Stimulated activated CD4-positive, alpha-beta T cell treated with anti-CD3 and anti-CD28 coated beads, Interleukin-4, amount 100 ng/mL, for 24 hours (primary cell): ENCODE measurements at regions not wholly inside any gene's neighbourhood (a gene's known extent, or its start where the extent isn't known, plus 50 kb on each side); places are given as distances from the start of the nearest gene placed in this dataset.

ENCODE experiments used
- DNase-seq: peaks from one replicate; pipeline ENCODE4 v3.0.0-alpha.2; 2020

DNA sequence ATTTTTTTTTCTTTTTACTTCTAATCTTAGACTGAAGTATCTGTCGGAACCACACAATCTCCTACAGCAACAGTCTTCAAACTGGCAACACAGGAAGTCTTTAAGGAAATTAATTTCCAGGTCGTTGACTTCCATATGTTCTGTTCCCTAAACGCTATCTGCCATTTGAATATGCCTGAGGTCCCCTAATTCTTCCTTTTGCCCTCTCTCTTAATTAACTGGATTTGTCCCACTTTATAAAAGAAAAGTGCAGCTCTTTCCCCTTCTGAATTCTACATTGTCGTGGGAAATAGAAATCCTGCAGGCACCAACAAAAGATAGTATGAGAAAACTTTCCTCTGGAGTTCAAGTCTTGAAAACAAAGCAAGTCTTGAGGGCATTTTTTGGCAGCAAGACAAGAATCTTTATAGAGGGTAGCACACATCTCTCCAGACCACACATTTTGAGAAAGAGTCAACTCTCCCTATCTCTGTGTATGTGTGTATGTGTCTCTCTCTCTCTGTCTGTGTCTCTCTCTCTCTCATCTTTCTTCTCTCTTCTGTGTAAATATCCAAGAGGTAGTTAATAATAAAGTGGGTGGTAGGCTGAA is 879.8 kb downstream of the SOCS6 start:
- DNase-seq, result no peak

DNA sequence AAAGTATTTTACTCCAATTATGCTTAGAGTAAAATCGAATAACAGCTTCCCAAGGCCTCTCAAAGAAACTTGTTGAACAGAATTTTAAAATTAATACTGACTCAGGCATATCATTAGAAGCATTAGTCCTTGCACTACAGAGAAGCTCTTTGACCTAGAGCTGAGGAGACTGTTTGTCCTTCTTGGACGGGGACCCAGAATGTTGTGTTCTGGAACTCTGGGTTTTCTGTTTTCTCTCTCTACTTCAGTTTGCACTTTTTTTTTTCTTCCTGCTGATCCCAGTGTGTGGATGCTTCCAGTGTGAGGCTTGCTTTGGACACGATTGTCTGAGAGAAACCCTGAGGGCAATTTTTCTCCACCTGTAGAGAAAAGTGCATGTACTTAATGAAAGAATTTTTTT is 847.6 kb downstream of the SOCS6 start:
- DNase-seq, result no peak

DNA sequence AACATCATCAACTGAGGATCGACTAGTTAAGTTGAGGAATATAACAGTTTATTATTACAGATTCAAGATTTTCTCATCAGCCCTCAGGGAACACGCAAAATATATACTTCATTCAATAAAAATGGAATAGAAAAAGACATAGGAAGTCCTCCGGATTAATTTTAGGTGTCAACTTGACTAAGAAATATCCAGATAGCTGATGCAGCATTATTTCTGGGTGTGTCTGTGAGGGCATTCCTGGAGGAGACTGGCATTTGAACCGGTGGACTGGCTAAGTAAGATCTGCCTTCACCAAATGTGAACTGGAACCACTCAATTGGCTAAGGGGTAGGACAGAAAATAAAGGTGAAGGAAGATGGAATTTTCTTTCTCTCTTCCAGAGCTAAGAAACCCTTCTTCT is 845.3 kb downstream of the SOCS6 start:
- no peak for DNase-seq

DNA sequence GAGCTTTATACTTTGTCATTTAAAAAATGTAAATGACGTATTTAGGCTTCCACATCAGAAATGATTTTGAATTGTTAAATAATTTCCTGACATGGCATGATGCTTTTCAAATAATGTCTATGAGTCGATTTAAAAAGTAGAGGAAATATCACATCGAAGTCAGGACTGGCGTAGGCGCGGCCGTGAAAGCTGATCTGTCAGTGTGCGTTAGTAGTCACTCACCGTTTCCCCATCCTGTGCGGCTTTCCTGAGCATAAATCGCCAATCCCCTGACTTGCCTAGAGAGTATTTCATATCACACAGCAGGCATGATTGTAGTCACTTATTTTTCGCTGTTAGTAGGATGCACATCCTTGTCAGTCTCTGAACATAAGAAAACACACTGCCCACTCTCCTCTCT is 843.1 kb downstream of the SOCS6 start:
- no peak for DNase-seq

DNA sequence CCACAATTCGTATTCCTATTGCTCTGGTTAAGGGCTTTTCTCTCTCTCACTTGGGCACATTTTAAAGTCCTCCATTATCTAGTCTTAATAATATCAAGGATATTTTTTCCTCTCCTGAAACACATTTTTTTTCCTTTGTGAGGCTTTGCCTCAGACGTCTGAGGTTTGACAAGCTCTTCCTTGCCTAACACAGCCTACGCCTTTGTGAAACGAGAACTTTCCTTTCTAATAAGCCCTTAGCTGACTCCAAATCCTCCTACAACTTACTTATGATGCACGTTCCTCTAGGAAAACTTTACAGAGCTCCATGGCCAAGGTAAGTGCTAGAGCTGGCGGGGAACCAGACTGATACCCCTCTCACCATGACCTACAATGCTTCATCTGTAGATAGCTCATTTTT is 841.5 kb downstream of the SOCS6 start:
- DNase-seq, result no peak

DNA sequence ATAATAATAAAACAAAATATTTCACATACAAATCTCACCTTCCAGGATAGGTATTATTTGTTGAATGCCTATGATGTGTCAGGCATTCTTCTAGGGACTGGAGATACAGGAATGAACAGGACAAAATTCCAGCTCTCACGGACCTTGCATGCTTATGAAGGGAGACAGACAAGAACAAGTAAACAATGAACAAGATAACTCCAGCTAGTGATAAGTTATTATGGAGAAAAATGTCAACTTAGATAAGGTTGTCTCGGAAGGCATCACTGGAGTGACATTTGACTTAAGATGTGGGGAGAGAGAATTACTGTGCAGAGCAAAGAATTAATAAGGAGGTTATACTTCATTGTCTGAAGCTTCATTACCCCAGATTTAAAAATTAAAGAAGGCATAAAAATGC is 836.7 kb downstream of the SOCS6 start:
- DNase-seq, result no peak

DNA sequence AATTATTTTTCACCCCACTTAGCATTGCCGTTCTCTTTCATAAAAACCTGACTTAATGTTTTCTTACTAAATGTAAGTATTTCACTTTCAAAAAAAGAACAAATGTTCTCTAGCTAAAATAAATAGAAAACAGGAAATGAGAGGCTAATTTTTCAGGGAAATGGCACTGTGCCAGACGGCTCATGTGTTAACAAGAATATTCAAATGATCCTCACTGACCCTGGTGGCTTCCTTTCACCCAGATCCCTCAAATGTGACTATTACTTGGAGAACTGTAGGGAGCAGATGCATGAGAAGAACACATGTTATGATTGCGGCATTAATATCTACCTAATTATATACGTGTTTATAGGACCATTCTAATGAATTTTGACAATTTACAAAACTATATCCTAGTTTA is 827.7 kb downstream of the SOCS6 start:
- no peak for DNase-seq

DNA sequence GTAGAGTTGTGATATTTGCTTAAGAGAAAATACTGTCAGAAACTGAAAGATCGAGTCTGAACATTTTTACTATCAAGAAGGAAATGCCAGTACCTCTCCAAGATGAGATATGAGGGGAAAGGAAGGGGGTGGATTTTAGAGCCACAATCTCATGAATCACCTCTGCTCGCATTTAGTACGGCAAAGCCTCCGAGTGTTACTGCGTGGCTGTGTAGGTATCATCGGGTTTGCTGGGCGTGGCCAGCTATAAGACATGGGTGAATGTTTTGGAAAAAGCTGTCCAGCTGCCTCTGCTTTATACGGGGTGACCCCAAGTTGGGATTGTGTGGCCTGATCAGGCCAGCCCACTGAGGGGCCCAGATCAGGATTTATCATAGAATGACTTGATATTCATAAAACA is 826.4 kb downstream of the SOCS6 start:
- DNase-seq, result no peak

DNA sequence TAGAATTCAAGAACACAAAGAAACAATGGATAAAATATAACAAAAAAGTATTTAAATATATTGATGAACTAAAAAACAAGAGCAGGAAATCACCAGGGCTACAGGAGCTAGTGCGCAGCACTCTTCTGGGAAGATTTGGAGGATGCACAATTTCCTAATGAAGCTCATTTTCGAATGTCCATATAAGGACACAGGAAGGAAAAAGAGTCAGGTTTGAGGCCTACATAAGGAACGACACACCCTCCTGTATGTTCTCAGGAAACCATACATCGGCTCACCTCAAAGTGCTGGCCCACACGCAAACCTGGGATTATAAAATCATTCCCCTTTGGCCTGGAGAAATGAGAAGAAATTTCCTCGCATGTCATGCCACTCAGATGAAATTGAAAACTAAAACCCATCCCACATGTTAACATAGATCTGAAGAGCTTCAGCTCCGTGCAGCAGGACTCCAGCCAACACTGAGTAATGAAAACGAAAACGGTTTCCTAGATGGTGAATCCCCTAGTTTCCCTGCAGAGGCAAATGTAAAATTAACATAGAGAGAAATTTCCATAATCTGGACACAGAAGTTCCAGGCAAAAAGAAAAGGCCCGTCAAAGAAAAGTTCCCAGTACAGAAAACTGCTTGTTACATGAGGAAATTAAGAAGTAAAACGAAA is 825.8 kb downstream of the SOCS6 start:
- no peak for DNase-seq

DNA sequence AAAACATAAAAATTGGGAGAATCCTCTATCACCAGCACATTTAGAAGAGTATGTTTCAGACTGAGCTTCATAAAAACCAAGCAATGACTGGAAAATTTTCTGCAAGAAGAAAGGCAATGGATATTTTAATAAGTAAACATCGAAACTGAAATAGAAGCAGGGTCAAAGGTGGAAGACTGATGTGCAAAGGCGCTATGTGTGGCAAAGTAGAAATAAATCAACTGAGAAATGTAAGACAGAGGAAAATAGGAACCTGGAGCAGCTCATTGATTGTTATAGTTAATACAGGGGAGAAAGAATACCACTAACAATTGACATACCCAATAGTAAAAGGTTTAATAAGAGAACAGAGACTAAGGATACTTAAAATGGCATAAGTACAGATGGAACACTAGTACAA is 818.4 kb downstream of the SOCS6 start:
- DNase-seq, result no peak

DNA sequence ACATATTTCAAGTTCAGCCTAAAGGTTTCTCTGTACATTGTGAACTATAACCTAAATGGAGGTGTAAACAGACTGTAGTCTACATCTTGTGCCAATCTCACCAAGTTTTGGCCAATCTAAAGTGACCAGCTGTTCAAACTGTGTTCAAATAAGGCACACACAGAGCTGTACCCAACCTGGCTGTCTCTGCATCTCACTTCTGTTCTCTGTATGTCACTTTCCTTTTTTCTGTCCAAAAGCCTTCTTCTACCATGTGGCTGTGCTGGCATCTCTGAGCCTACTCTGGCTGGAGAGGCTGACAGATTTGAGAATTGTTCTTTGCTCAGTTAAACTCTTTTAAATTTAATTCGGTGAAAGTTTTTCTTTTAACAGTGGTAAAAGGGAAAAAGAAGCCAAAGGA is 817.9 kb downstream of the SOCS6 start:
- DNase-seq, result no peak

DNA sequence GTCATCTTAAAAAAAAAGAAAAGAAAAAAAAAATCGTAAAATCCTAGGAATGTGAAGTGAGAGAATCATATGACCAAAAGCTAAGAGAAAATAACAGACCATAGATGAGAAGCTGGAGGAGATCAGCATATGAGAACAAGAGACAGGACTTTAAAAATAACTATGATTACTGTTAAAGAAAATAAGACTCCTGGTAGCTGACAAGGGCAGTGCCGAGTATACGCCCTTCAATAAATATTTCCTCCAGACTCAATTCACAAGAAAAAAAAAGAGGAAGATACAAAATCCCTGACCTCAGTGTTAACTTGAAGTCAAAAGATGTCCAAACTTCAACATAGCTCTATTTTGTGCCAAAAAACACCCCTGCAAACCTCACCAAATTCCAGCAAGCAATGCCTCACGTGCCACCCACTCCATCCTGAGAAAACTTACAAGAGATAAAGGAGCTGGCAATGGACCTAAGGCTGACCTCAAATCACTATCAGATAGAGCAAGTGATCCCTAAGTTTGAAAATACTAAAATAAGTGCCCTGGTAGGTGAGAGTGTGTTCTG is 817.2 kb downstream of the SOCS6 start:
- no peak for DNase-seq

DNA sequence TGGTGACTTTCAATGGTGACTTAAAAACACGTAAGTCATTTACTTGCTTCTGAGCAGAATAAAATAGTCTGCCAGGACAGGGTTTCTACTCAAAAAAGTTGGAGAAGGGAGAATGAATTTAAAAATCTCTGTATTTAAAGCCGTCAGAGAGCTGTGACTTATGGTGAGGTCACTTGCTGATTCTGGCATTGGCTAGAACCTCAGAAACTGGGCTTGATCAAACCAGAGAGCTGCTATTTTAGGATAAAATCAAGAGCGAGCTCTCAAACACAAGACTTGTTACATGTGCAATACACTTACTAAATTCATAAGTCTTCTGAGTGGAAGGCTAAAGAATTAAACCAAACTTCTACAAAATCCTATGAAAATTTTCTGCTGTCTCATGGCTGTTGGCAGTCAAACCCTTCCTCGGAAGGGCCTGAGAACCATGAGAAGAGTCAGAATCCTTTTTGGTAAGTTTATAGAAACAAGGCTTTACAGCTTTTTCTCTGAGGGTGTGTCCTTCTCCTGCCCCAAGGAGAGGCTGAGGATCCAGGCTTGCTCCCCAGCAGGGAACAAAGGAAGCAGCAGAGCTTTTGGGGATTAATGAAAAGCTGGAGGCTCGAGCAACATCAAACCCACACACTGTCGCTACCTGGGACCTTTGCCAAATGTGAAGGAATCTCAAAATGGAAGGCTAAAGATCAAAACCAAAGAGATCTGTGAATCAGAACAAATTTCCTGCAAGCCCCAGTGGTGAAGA is 816.4 kb downstream of the SOCS6 start:
- DNase-seq, result no peak

DNA sequence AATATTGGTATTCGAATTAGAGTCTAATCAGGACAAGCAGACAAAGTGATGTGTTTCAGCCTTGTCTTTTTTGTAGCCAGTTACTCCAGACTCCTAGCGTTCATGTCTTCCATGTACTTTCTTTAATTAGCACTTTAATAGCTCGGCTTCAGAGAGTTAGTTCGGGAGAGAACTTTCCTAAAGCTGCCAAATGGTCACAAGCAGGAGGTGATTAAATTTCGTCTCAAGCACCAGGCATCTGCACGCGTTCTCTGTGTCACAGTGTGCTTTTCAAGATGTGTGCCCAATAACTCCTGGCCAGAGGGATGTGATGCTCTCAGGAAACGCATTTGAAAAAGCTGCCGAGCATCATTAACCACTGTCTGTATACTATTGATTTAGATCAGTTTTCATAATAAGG is 790.8 kb downstream of the SOCS6 start:
- no peak for DNase-seq

DNA sequence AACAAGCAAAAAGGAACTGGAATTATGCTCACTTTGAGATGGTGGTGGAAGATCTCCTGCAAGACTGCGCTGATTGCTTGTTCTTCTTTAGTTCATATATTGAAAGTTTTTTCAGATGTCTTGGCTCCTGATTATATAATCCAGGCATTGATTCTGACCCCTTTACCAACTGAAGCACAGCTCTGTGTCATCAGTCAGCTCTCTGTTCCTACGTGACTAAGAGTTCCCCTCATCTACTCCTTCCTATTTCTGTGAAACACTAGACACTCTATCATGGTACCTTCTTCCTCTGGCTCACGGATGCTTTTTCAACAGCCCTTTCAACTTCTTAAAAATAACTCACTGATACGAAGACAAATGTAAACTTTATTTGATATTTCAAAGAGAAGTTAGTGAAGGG is 788.6 kb downstream of the SOCS6 start:
- no peak for DNase-seq

DNA sequence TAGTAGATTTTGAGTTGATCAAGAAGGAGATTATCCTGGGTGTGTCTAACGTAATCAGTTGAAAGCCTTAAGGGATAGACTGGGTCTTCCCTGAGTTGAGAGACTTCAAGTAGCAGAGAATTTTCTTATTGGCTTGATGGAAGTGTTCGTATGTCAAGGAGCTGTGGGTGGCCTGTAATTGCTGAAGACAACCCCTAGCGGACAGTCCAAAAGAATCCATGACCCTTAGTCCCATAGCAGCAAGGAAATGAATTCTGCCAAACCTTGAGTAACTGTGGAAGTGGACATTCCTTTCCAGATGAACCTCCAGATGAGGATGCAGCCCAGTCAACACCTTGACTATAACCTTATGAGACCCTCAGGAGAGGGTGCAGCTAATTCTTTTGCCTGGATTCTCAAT is 786.3 kb downstream of the SOCS6 start:
- DNase-seq, result no peak

DNA sequence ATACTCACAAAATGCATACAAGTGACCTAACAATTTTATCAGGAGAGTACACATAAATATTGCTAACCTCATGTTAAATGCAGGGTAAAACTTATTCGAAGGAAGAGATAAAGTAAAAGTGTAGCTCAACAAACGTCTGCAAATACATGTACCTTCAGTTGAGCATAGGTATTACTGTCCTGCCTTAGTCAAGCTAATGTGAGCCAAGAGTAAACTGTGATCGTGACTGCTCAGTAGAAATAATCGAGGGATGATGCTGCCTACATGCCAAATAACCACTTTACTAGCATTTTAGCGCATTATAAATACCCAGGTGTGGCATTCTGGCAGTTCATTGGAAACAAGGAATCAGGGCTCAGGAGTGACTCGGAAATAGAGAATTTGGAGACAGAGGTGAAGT is 779.5 kb downstream of the SOCS6 start:
- DNase-seq, result no peak

DNA sequence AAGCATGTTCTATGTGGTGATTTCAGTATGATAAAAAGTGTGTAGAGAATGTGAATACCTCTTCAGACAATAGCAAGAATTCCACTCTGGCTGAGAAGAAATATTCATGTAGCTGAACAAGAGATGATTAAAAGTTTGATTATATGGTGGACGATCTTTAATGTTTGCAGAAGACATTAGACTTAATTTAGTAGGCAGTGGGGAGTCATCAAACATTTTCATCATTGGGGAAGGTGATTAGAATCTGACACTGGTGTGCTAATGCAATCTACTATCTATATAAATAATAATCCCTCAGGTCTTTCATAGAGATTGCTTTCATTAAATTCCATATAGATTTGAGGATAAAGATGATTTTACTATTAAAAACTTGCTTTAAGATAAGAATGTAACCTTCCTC is 761.0 kb downstream of the SOCS6 start:
- DNase-seq, result no peak

DNA sequence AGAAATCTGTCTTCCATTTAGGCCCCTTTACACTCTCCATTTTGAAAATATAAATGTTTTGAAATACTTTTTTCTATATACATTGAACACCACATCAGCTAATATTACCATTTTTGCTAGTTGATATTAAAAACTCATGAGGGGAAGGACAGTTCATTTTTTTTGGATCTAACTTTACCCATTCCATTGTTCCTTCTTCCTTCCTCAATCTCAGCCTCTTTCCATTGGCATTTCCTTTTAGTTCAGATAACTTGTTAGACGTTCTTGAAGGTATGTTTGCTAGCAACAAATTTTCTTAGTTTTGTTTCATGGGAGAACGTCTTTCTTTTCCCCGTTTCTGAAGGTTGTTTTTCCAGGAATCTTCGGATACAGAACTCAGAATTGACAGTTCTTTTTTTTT is 759.0 kb downstream of the SOCS6 start:
- DNase-seq, result no peak

DNA sequence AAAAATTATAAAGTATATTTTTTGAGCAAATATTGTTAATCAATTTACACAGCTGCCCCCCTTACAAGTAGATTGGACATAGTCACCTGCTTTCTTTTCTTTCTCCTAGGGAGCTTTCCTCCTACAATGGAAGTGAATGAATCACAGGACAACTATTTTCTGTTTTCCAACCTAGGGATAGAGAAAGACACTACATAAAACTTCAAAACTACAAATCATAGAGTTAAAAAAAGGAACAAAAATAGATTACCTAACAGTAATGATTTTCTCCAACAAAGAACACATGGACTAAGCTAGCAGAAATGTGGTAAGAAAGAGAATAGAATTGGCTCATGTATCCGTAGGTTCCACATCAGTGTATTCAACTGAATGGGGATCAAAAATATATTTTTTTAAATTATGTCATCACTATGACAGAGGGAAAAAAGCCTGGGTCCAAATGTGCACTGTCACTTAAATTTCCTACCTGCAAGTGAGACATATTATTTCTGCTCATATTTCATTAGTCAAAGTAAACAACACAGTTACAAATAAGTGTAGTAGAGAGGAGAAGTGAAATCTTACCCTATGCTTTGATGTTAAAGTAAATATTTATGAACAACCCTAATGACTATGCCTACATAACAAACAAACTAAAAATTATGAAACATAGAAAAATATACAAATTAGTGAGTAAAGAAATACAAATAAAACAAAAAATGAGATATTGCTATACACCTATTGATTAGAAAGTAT is 756.7 kb downstream of the SOCS6 start:
- no peak for DNase-seq

DNA sequence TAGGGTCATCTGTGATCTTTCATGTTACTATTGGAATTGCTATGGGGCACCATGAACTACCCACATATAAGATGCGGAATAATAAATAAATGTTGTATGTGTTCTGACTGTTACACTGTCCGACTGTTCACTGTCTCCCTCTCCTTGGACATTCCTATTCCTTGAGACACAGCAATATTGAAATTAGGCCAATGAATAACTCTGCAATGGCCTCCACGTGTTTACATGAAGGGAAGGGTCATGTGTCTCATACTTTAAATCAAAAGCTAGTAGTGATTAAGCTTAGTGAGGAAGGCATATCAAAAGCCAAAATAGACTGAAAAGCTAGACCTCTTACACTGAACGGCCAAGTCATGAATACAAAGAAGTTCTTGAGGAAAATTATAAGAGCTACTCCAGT is 751.3 kb downstream of the SOCS6 start:
- no peak for DNase-seq

DNA sequence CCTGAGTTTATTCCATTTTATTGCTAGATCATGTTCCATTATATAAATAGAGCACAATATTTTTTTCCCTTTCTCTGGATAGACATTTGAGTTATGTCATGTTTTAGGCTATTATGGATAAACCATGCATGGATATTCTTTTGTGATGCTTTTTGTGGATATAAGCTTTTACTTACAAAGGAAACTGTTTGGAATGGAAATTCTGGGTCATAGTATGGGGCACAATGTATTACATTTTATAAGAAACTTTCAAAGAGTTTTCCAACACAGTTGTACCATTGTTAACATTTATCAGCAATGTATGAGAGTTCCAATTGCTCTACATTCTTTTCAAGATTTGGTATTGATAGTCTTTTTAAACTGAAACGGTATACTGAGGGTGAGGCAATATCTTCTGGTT is 749.4 kb downstream of the SOCS6 start:
- DNase-seq, result no peak

DNA sequence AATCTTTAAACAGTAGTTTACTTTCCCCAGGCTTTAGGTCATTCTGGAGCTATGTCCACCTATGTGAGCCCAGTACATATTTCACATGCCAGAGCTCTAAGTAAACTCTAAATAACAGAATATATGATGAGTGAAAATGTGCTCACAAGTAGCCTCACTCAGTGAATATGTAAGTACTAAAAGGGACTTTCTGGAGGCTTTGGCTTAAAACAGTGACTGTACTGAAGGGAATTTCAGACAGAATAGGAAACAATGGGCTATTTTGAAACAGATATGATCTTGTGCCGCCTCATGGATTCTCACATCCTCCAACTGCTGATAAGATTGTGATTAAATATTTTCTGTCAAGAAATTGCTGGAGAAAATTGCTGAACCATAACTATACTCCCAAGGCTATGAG is 747.9 kb downstream of the SOCS6 start:
- DNase-seq, result no peak
